Activated CD4-positive, alpha-beta T cell treated with anti-CD3 and anti-CD28 coated beads for 24 hours (primary cell): ENCODE measurements at regions not wholly inside any gene's neighbourhood (a gene's known extent, or its start where the extent isn't known, plus 50 kb on each side); places are given as distances from the start of the nearest gene placed in this dataset.

Experiments used
- DNase-seq, 2 donors: peaks; one replicate each; pipeline ENCODE4 v3.0.0-alpha.2; 2020; ENCODE audit warnings: low read depth in 2 of 2

GRCh38 chr2:75810611-75811330, 100.1 kb upstream of the GCFC2 start:
- no peak for DNase-seq

- DNase-seq, result no peak
Measured at GRCh38 chr2:75808793-75809535, 98.2 kb upstream of the GCFC2 start.

- DNase-seq, result no peak
Measured at GRCh38 chr2:75807992-75808391, 97.3 kb upstream of the GCFC2 start.

GRCh38 chr2:75801234-75801982, 90.7 kb upstream of the GCFC2 start:
- DNase-seq, result no peak

GRCh38 chr2:75800456-75800855, 89.7 kb upstream of the GCFC2 start:
- no peak for DNase-seq

- no peak for DNase-seq
Measured at GRCh38 chr2:75799859-75800258, 89.1 kb upstream of the GCFC2 start.

GRCh38 chr2:75798569-75798968, 87.9 kb upstream of the GCFC2 start:
- no peak for DNase-seq

GRCh38 chr2:75792996-75793395, 82.3 kb upstream of the GCFC2 start:
- DNase-seq, result no peak

- DNase-seq, result no peak
Measured at GRCh38 chr2:75792146-75792545, 81.4 kb upstream of the GCFC2 start.

GRCh38 chr2:75790814-75791467, 80.2 kb upstream of the GCFC2 start:
- DNase-seq, result no peak

- DNase-seq, result no peak
Measured at GRCh38 chr2:75790121-75790813, 79.6 kb upstream of the GCFC2 start.

GRCh38 chr2:75788902-75789301, 78.2 kb upstream of the GCFC2 start:
- DNase-seq, result no peak

GRCh38 chr2:75788154-75788553, 77.4 kb upstream of the GCFC2 start:
- DNase-seq, result no peak

GRCh38 chr2:75787532-75788132, 76.9 kb upstream of the GCFC2 start:
- no peak for DNase-seq

GRCh38 chr2:75775311-75775823, 64.7 kb upstream of the GCFC2 start:
- DNase-seq, result no peak

- DNase-seq, result no peak
Measured at GRCh38 chr2:75772908-75773630, 62.4 kb upstream of the GCFC2 start.

GRCh38 chr2:75765798-75766197, 55.1 kb upstream of the GCFC2 start:
- DNase-seq, result no peak

- DNase-seq, result no peak
Measured at GRCh38 chr2:75764611-75765010, 53.9 kb upstream of the GCFC2 start.
